Uterus (tissue), 2 donors: ENCODE measurements at regions not wholly inside any gene's neighbourhood (a gene's known extent, or its start where the extent isn't known, plus 50 kb on each side); places are given as distances from the start of the nearest gene placed in this dataset.

Source experiments
- CTCF ChIP-seq, 4 experiments: fragments of 200-600 bp in 2 of 4; fragments of 450-650 bp in 2 of 4; sonication (generic) in 2 of 4; IDR thresholded peaks; one replicate each; pipeline ENCODE4 v1.5.1; 2016 to 2019; ENCODE audit warnings: antibody characterized with exemption in 4 of 4, mild to moderate bottlenecking in 2 of 4, moderate library complexity in 1 of 4
- POLR2A ChIP-seq, 2 donors: fragments of 450-650 bp; IDR thresholded peaks; one replicate each; pipeline ENCODE4 v1.6.1; 2016; ENCODE audit warnings: antibody characterized with exemption in 2 of 2, mild to moderate bottlenecking in 1 of 2, moderate library complexity in 1 of 2

- TF ChIP-seq CTCF (IDR thresholded peaks at IDR 0.05) (no peak), POLR2A (IDR thresholded peaks at IDR 0.05) (no peak)
Observed at GRCh38 chr20:39518654-39519053, 556.5 kb downstream of the DHX35 start.
